Activated T-cell treated with anti-CD3 and anti-CD28 coated beads for 48 hours (primary cell): ENCODE measurements at regions not wholly inside any gene's neighbourhood (a gene's known extent, or its start where the extent isn't known, plus 50 kb on each side); places are given as distances from the start of the nearest gene placed in this dataset.

Experiments used
- DNase-seq: peaks from one replicate; pipeline ENCODE4 v3.0.0-alpha.2; 2020; ENCODE audit warnings: low read depth

DNA sequence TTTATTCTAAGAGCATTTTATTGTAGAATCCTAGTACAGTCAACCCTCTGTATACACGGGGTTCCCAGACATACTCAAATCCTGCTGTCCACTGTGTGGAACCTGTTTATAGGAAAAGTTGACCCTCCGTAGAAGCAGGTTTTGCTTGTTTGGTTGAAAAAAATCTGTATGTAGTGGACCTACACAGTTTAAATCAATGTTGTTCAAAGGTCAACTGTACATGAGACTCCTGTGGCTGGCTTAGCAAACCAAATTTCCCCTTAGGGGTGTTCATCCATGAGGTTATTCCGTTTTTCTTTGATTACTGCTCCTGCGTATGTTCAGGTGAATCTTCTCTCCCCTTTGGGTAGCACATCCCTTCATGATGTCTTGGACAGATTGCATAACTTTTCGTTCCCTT lies 387.0 kb upstream of the ZFP64 start:
- DNase-seq: no peak

DNA sequence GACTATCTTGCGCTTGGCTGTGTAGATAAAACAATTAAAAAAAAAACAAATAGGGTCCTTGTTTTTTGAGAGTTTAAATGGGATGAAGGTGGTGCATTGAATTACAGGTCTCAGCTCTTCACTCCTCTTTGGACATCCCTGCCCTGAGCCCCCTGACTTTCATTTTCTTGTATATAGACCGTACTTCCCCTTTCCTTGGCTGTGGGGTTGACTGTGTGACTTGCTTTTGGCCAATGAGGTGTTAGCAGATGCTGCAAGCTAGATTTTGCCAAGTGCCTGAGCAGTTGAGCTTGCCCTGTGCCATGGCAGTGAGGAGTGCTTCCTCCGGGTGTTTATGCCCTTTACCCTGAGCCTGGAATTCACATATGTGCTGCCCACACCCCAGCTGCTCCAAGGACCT lies 386.1 kb upstream of the ZFP64 start:
- no peak for DNase-seq

- no peak for DNase-seq
Observed at GRCh38 chr20:52572687-52573086, 381.1 kb upstream of the ZFP64 start.

DNA sequence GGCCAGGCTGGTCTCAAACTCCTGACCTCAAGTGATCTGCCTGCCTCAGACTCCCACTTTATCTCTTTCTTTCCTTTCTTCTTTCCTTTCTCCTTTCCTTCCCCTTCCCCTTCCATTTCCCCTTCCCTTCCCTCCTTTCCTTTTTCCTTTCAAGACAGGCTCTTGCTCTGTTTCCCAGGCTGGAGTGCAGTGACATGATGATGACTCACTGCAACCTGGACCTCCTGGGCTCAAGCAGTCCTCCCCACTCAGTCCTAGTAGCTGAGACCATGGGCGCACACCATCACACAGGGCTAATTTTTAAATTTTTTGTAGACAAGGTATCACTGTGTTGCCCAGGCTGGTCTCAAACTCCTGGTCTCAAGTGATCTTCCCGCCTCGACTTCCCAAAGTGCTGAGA lies 377.6 kb upstream of the ZFP64 start:
- DNase-seq: no peak

- no peak for DNase-seq
Observed at GRCh38 chr20:52565614-52566013, 374.0 kb upstream of the ZFP64 start.

DNA sequence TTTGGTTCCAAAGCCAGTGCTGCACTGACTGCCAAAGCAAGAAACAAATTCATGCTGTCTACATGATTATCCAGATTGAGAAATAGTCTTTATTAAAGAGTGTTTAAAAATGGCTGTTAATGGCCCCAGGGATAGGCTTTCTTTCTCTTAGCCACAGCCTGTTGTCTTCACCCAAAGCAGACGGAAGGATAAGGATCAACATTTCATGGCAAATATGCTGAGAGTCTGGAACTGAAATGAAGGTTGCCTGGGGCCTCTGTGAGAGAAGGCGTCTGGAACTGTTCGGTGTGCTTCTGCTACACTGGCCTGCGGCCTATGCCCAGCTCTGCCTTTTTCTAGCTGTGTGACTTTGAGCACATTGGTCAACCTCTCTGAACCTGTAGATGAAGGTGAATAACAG lies 373.0 kb upstream of the ZFP64 start:
- DNase-seq: no peak

DNA sequence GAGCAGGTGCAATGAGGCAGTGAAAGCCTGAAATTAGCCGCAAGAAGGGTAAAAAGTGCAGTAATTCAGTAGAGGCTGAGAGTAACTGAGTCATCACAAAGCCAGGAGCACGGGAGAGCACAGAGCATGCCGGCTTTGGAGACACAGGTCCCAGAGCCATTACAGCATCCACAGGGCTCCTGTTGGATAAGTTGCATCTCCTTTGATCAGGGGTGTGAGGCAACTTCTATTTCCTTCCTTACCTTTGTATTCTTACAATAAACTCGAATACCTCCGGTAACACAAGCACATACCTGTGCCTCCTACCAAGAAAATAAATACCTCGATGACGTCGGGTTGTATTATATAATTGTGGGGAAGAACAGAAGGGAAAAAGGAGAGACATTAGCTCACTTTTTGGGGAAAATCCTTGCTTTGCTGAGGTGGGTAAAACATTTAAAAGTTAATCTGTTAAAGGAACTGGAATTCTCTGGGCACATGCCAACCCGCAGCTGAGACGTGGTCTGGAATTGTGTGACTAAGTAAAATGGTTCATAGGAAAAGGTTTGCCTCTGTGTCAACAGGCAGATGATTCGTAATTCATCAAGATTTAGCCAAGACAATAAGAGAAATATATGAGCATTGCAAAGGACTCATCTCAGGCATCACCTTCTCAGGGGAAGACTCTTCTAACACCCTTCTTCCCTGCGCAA lies 360.7 kb upstream of the ZFP64 start:
- no peak for DNase-seq

DNA sequence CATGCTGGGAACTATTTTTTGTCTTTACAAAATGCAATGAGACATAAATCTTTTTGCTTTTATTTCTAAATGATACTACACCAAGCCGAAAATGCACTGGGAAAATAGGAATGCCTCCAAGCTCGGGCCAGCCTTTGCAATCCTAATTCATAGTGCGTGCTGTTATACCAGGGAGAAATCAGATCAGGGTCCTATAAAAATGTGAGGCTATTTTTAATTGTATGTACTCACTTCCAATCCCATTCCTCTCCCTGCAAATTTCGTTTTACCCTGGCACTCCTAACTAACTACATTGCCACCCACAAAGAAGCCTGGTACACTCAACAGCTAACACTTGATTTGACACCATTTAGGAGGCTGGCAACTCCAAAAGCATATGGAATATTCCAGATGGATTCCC lies 350.6 kb upstream of the ZFP64 start:
- DNase-seq: no peak

- no peak for DNase-seq
Observed at GRCh38 chr20:52540509-52540908, 348.9 kb upstream of the ZFP64 start.

- no peak for DNase-seq
Observed at GRCh38 chr20:52539891-52540290, 348.3 kb upstream of the ZFP64 start.

DNA sequence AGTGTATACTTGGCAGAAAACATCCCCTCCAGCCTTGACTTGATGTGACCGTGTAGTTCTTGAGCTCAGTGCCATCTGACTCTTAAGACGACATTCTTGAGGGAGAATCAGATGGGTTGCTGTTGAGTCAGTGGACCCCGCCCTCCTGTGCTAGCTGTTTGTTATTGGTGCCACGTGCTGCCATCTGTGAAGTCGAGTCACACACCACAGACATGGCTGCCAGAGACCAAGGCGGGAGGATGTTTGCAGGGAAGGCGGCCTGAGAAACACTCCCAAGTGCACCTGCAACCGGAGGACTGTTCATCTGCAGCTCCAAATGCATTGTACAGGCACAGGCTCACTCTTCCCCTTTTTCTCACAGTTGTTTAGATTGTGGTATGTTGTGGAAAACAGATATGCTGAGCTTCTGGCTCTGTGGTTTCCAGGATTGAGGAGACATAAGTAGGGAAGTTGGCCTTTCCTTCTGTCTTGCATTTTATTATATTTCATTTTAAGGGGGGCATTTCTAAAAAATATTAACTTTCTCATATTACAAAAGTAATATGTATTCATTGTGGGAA lies 345.3 kb upstream of the ZFP64 start:
- DNase-seq: no peak

- no peak for DNase-seq
Observed at GRCh38 chr20:52536040-52536439, 344.5 kb upstream of the ZFP64 start.

DNA sequence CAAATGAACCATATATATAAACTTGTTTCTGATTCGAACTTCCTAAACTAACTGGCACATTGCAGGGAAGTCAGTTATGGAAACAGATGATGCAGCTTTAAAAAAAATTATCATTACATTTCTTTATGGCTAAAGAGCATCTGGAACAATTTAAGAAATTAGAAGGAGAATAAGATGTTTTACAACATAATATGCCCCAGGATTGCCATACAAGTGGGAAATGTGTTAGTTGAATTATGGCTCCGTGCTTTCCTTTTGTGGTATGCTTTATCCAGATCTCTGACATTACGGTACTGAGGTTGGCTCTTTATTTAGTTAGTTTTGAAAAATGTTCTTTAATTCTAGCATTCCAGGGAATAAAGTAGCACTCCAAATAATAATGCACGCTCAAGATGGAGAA lies 343.0 kb upstream of the ZFP64 start:
- no peak for DNase-seq

GRCh38 chr20:52533401-52533800 lies 341.8 kb upstream of the ZFP64 start:
- no peak for DNase-seq

GRCh38 chr20:52532674-52533073 lies 341.1 kb upstream of the ZFP64 start:
- DNase-seq: no peak

DNA sequence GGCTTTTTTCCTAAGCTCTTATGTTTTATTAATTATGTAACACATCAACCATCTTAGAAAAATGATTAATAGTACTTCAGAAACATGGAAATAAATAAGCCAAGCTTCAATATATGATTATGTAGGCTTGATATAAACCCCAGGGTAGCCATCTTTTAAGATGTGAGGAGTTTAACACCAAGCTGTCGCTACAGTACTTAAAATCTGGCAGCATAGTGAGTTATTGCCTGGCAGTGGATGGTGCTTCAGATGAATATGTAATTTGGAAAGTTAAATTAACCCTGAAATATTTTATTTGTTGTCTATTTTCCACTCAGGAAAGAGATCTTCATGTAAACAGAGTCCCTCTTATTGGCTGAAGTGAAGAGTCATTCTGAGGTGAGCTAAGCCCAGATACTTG lies 339.0 kb upstream of the ZFP64 start:
- no peak for DNase-seq

DNA sequence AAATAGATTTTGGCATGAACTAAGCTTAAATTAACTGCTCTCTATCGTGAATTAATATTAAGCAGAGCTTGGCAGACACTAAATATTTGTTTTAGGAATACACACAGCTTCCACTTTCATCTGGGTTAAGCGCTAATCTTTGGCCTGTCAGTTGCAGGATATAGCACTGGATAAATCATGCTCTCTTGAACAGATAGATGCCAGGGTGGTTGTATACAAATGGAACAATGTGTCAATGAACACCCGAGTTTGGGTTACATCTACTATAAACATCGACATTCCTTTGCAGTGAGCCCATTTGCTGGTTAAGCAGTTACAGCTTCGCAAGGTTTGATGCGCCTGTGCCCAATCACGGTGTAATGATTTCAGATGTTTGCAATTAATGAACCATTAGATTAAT lies 338.2 kb upstream of the ZFP64 start:
- no peak for DNase-seq

- DNase-seq: no peak
Observed at GRCh38 chr20:52524861-52525260, 333.3 kb upstream of the ZFP64 start.

DNA sequence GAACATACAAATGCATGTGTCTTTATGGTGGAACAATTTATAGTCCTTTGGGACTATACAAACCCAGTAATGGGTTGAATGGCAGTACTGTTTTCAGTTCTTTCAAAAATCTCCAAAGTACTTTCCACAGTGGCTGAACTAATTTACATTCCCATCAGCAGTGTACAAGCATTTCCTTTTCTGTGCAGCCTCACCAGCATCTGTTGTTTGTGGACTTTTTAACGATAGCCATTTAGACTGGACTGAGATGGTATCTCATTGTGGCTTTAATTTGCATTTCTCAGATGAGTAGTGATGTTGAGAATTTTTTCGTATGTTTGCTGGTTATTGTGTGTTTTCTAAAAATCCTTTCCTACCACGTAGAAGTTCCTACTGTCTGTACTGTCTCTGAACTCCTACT lies 327.2 kb upstream of the ZFP64 start:
- DNase-seq: no peak

DNA sequence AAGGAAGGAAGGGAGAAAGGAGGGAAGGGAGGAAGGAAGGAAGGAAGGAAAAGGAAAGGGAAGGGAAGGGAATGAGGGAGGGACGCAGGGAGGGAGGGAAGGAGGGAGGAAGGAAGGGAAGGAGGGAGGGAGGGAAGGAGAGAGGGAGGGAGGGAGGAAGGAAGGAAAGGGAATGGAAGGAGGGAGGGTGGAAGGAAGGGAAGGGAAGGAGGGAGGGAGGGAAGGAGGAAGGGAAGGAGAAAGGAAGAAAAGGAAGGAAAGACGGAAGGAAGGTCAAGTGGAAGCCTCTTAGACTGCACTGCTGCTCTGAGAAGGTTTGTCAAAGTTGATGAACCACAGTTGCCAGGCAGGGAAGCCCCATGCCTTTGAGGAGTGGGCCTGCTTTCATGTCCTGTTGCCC lies 324.3 kb upstream of the ZFP64 start:
- DNase-seq: no peak

GRCh38 chr20:52500157-52500556 lies 308.6 kb upstream of the ZFP64 start:
- DNase-seq: no peak

- no peak for DNase-seq
Observed at GRCh38 chr20:52497731-52498130, 306.2 kb upstream of the ZFP64 start.

GRCh38 chr20:52496191-52496590 lies 304.6 kb upstream of the ZFP64 start:
- DNase-seq: no peak

DNA sequence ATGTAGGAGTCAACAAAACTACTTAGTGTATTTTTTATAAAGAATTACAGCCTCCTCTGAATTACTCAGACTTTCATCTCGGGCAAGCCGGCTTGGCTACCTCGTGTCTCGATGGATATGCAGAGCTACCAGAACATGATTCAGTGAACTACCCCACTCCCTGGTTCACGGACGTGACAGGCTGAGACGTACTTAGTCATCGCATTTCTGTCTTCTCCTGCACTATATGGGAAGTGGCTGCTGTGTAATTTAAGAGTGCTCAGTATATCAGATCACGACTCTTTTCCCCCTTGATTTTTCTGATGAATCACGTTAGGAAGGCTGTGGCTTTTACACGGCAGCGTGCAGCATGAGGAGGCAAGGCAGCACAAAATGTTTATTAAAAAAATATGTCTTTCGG lies 302.7 kb upstream of the ZFP64 start:
- DNase-seq: peak; percentile 50
